Neural progenitor cell (in vitro differentiated cells): ENCODE measurements at regions not wholly inside any gene's neighbourhood (a gene's known extent, or its start where the extent isn't known, plus 50 kb on each side); places are given as distances from the start of the nearest gene placed in this dataset.

ENCODE experiments used
- DNase-seq: peaks from one replicate; pipeline ENCODE4 v3.0.0-alpha.2; 2016; ENCODE audit warnings: low spot score
- H2AFZ ChIP-seq: fragments of 200-600 bp; sonication (generic); replicated peaks from 2 replicates; pipeline ENCODE4 v1.6.1; 2016; ENCODE audit warnings: antibody characterized with exemption
- H3F3A ChIP-seq: fragments of 200-600 bp; sonication (generic); 2 replicates; pipeline ENCODE4 v1.6.1; 2016; ENCODE audit warnings: antibody characterized with exemption, low read depth
- H3K27ac ChIP-seq: fragments of 200-600 bp; sonication (generic); 2 replicates; pipeline ENCODE4 v1.5.1; 2016; ENCODE audit warnings: mild to moderate bottlenecking
- H3K27me3 ChIP-seq: fragments of 200-600 bp; sonication (generic); 2 replicates; pipeline ENCODE4 v1.6.1; 2016; ENCODE audit warnings: mild to moderate bottlenecking, moderate library complexity
- H3K36me3 ChIP-seq: fragments of 200-600 bp; sonication (generic); 2 replicates; pipeline ENCODE4 v1.5.1; 2016
- H3K4me1 ChIP-seq: fragments of 200-600 bp; sonication (generic); 2 replicates; pipeline ENCODE4 v1.6.1; 2016; ENCODE audit warnings: mixed run types
- H3K4me2 ChIP-seq: fragments of 200-600 bp; sonication (generic); 2 replicates; pipeline ENCODE4 v1.6.1; 2016
- H3K4me3 ChIP-seq: fragments of 200-600 bp; sonication (generic); 2 replicates; pipeline ENCODE4 v1.5.1; 2016
- H3K79me2 ChIP-seq: fragments of 200-600 bp; sonication (generic); 2 replicates; pipeline ENCODE4 v1.6.1; 2016; ENCODE audit warnings: low read depth
- H3K9ac ChIP-seq: fragments of 200-600 bp; sonication (generic); 2 replicates; pipeline ENCODE4 v1.6.1; 2016
- H3K9me3 ChIP-seq: fragments of 200-600 bp; sonication (generic); 2 replicates; pipeline ENCODE4 v1.5.1; 2016; ENCODE audit warnings: low read depth
- H4K20me1 ChIP-seq: fragments of 200-600 bp; sonication (generic); 2 replicates; pipeline ENCODE4 v1.6.1; 2016; ENCODE audit warnings: low read depth
- H3K27ac Mint-ChIP-seq: 3 replicates; pipeline ENCODE4 v1.8.0; 2021; ENCODE audit warnings: mixed read lengths
- H3K27me3 Mint-ChIP-seq: 2 replicates; pipeline ENCODE4 v1.8.0; 2022; ENCODE audit warnings: low read depth, mild to moderate bottlenecking, inconsistent platforms, moderate library complexity, mixed read lengths; ENCODE audit not compliant: insufficient read depth
- H3K36me3 Mint-ChIP-seq: 3 replicates; pipeline ENCODE4 v1.8.0; 2021; ENCODE audit warnings: mixed read lengths
- H3K4me1 Mint-ChIP-seq: 3 replicates; pipeline ENCODE4 v1.8.0; 2021; ENCODE audit warnings: mixed read lengths
- H3K4me3 Mint-ChIP-seq: 3 replicates; pipeline ENCODE4 v1.8.0; 2021; ENCODE audit warnings: mild to moderate bottlenecking, moderate library complexity, mixed read lengths
- H3K9me3 Mint-ChIP-seq: 3 replicates; pipeline ENCODE4 v1.8.0; 2020; ENCODE audit warnings: mixed read lengths
- EZH2 ChIP-seq: fragments of 200-600 bp; sonication (generic); IDR thresholded peaks from 2 replicates; pipeline ENCODE4 v1.6.1; 2017; ENCODE audit warnings: antibody characterized with exemption, mild to moderate bottlenecking, moderate library complexity
- EZH2phosphoT487 ChIP-seq: fragments of 200-600 bp; sonication (generic); IDR thresholded peaks from 2 replicates; pipeline ENCODE4 v1.6.1; 2017; ENCODE audit warnings: antibody characterized with exemption
- TF ChIP-seq, protein P1 (sequence below): fragments of 200-600 bp; sonication (generic); IDR thresholded peaks from 2 replicates; pipeline ENCODE4 v1.5.1; 2017; ENCODE audit warnings: antibody characterized with exemption, mild to moderate bottlenecking

DNA sequence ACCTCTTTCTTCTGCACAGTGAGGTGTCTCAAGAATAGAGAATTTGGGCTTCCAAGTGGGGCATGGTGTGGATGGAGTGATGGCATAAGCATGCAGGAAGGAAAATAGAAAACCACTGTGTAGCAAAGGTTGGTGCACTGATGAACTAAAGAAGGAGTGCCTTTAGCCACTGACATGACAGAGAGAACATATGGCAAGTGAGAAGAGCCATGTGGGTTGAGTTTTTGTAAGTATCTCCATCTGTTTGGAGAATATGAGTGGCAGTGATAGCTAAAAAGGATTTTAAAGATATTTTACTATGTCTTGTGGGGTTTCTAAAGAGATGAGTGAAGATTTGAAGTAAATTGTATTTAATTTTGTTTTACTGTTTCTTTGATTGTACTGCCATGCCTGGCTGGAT, 160.5 kb upstream of the GRIK2 start:
- no peak for TF ChIP-seq EZH2
- TF ChIP-seq, protein P1, sequence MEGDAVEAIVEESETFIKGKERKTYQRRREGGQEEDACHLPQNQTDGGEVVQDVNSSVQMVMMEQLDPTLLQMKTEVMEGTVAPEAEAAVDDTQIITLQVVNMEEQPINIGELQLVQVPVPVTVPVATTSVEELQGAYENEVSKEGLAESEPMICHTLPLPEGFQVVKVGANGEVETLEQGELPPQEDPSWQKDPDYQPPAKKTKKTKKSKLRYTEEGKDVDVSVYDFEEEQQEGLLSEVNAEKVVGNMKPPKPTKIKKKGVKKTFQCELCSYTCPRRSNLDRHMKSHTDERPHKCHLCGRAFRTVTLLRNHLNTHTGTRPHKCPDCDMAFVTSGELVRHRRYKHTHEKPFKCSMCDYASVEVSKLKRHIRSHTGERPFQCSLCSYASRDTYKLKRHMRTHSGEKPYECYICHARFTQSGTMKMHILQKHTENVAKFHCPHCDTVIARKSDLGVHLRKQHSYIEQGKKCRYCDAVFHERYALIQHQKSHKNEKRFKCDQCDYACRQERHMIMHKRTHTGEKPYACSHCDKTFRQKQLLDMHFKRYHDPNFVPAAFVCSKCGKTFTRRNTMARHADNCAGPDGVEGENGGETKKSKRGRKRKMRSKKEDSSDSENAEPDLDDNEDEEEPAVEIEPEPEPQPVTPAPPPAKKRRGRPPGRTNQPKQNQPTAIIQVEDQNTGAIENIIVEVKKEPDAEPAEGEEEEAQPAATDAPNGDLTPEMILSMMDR: no peak
- no peak for TF ChIP-seq EZH2phosphoT487
- Mint-ChIP-seq H3K4me1 (no peaks in the 10 kb centered on the region), H3K9me3 (no peaks in the 10 kb centered on the region), H3K27me3 (peaks cover 2% of the 10 kb centered on the region), H3K36me3 (no peaks in the 10 kb centered on the region), H3K27ac (no peak overlapping the region), H3K4me3 (no peak overlapping the region)
- no peak overlapping the region for H3K9ac ChIP-seq
- H3K4me3 ChIP-seq: no peak overlapping the region
- H2AFZ ChIP-seq: no peak overlapping the region
- no peaks in the 10 kb centered on the region for H3K36me3 ChIP-seq
- peaks cover 9% of the 10 kb centered on the region for H3F3A ChIP-seq
- H3K79me2 ChIP-seq: no peaks in the 10 kb centered on the region
- no peak overlapping the region for H3K4me2 ChIP-seq
- no peak for DNase-seq
- H3K9me3 ChIP-seq: no peaks in the 10 kb centered on the region
- H3K4me1 ChIP-seq: peaks cover 6% of the 10 kb centered on the region
- H3K27me3 ChIP-seq: no peaks in the 10 kb centered on the region
- H3K27ac ChIP-seq: no peak overlapping the region
- H4K20me1 ChIP-seq: no peaks in the 10 kb centered on the region

DNA sequence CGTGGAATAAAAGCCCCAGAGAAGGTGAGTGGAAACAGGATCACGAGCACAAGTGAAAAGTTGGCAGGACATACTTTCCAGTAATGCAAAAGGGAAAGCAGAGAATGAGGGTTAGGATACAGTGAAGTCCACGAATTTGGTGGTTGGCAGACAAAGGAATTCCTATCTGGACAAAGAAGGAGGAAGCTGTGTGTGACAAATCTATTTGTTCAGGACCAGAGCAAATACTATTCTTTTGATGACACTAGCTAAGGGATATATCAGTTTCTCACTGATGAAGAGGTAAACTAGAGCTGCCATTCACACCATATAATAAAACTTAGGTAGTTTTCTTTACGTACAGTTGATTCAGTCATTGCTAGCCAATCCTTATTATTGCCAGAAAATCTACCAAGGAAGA, 156.8 kb upstream of the GRIK2 start:
- Histone ChIP-seq H3K36me3 (no peaks in the 10 kb centered on the region), H3K9me3 (no peaks in the 10 kb centered on the region), H2AFZ (no peak overlapping the region), H3K79me2 (no peaks in the 10 kb centered on the region), H3K4me1 (peaks cover 6% of the 10 kb centered on the region), H3K27ac (no peak overlapping the region), H4K20me1 (no peaks in the 10 kb centered on the region), H3K27me3 (no peaks in the 10 kb centered on the region), H3K9ac (no peak overlapping the region), H3F3A (peaks cover 9% of the 10 kb centered on the region), H3K4me3 (no peak overlapping the region), H3K4me2 (no peak overlapping the region)
- H3K27me3 Mint-ChIP-seq: no peaks in the 10 kb centered on the region
- H3K9me3 Mint-ChIP-seq: no peaks in the 10 kb centered on the region
- TF ChIP-seq, protein P1: no peak
- no peak overlapping the region for H3K27ac Mint-ChIP-seq
- no peak overlapping the region for H3K4me3 Mint-ChIP-seq
- DNase-seq: no peak
- no peaks in the 10 kb centered on the region for H3K36me3 Mint-ChIP-seq
- no peaks in the 10 kb centered on the region for H3K4me1 Mint-ChIP-seq

DNA sequence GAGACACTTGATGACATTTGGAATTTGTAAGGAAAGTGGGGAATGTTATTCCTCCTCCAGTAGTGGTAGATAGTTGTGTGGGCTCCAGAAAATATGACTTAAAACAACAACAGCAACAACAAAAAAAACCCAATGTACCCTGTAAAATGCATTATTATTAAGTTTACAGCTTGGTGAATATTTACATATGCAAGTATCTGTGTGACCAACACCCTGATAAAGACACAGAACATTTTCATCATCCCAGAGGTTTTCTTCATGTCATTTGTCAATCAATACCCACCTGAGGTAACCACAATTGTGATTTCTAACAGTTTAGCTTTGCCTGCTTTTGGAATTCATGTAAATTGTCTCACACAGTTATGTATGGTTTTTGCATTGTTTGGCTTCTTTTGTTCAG, 152.1 kb upstream of the GRIK2 start:
- DNase-seq: no peak
- TF ChIP-seq EZH2phosphoT487 (no peak), EZH2 (no peak)
- TF ChIP-seq, protein P1: no peak
- H3K36me3 ChIP-seq: no peaks in the 10 kb centered on the region
- no peaks in the 10 kb centered on the region for H3K9me3 ChIP-seq
- Mint-ChIP-seq H3K4me3 (no peak overlapping the region), H3K27ac (no peak overlapping the region), H3K36me3 (no peaks in the 10 kb centered on the region), H3K27me3 (no peaks in the 10 kb centered on the region), H3K9me3 (no peaks in the 10 kb centered on the region), H3K4me1 (no peaks in the 10 kb centered on the region)
- H3K4me1 ChIP-seq: no peaks in the 10 kb centered on the region
- no peak overlapping the region for H3K4me2 ChIP-seq
- no peaks in the 10 kb centered on the region for H3K79me2 ChIP-seq
- H3K27ac ChIP-seq: no peak overlapping the region
- no peaks in the 10 kb centered on the region for H3F3A ChIP-seq
- H2AFZ ChIP-seq: no peak overlapping the region
- no peak overlapping the region for H3K4me3 ChIP-seq
- no peaks in the 10 kb centered on the region for H3K27me3 ChIP-seq
- H3K9ac ChIP-seq: no peak overlapping the region
- no peaks in the 10 kb centered on the region for H4K20me1 ChIP-seq

DNA sequence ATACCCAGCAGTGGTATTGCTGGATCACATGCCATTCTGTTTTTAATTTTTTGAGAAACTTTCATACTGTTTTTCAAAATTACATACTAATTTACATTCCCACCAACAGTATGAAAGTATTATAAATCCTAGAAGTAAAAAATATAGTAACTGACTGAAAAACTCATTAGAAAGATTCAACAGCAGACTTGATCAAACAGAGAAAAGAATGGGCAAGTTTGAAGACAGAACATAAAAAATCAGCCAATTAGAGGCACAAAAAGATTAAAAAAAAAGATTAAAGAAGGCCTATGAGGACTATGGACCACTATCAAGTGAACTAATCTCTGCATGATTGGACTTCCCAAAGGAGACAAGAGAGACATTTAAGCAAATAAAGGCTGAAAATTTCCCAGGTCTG, 144.0 kb upstream of the GRIK2 start:
- TF ChIP-seq EZH2phosphoT487: no peak
- TF ChIP-seq, protein P1: no peak
- TF ChIP-seq EZH2: no peak
- H3K27me3 ChIP-seq: no peaks in the 10 kb centered on the region
- no peak overlapping the region for H3K4me2 ChIP-seq
- peaks cover 27% of the 10 kb centered on the region for H3K9me3 Mint-ChIP-seq
- H3K4me3 ChIP-seq: no peak overlapping the region
- H2AFZ ChIP-seq: no peak overlapping the region
- H3K27me3 Mint-ChIP-seq: no peaks in the 10 kb centered on the region
- no peaks in the 10 kb centered on the region for H4K20me1 ChIP-seq
- no peak for DNase-seq
- H3K4me3 Mint-ChIP-seq: no peak overlapping the region
- H3K27ac Mint-ChIP-seq: no peak overlapping the region
- H3K36me3 Mint-ChIP-seq: no peaks in the 10 kb centered on the region
- H3K4me1 ChIP-seq: no peaks in the 10 kb centered on the region
- no peaks in the 10 kb centered on the region for H3F3A ChIP-seq
- no peaks in the 10 kb centered on the region for H3K4me1 Mint-ChIP-seq
- peaks cover 3% of the 10 kb centered on the region for H3K9me3 ChIP-seq
- H3K36me3 ChIP-seq: no peaks in the 10 kb centered on the region
- no peak overlapping the region for H3K9ac ChIP-seq
- no peak overlapping the region for H3K27ac ChIP-seq
- H3K79me2 ChIP-seq: no peaks in the 10 kb centered on the region
